Type B pancreatic cell (in vitro differentiated cells): ENCODE measurements at regions not wholly inside any gene's neighbourhood (a gene's known extent, or its start where the extent isn't known, plus 50 kb on each side); places are given as distances from the start of the nearest gene placed in this dataset.

Experiments used
- DNase-seq: peaks from one replicate; pipeline ENCODE4 v3.0.0; 2021; ENCODE audit warnings: mixed read lengths; ENCODE audit not compliant: unreplicated experiment; ENCODE audit errors: extremely low spot score
- H3K27ac Mint-ChIP-seq: 2 replicates; pipeline ENCODE4 v1.8.0; 2021; ENCODE audit warnings: mild to moderate bottlenecking, mixed read lengths
- H3K27me3 Mint-ChIP-seq: 2 replicates; pipeline ENCODE4 v1.8.0; 2021; ENCODE audit warnings: mixed read lengths
- H3K36me3 Mint-ChIP-seq: 2 replicates; pipeline ENCODE4 v1.8.0; 2021; ENCODE audit warnings: mixed read lengths
- H3K4me1 Mint-ChIP-seq: one replicate; pipeline ENCODE4 v1.8.0; 2021; ENCODE audit warnings: mixed read lengths; ENCODE audit not compliant: unreplicated experiment
- H3K4me3 Mint-ChIP-seq: 2 replicates; pipeline ENCODE4 v1.8.0; 2021; ENCODE audit warnings: mild to moderate bottlenecking, mixed read lengths
- H3K9me3 Mint-ChIP-seq: 2 replicates; pipeline ENCODE4 v1.8.0; 2021; ENCODE audit warnings: mixed read lengths
- CTCF ChIP-seq: fragments of 200-600 bp; sonication (generic); conservative IDR thresholded peaks from 2 replicates; pipeline ENCODE4 v1.5.0; 2021; ENCODE audit warnings: antibody characterized with exemption, mild to moderate bottlenecking

- no peak overlapping the region for H3K4me3 Mint-ChIP-seq
- H3K27me3 Mint-ChIP-seq: no peaks in the 10 kb centered on the region
- peaks cover 4% of the 10 kb centered on the region for H3K9me3 Mint-ChIP-seq
- DNase-seq: no peak
- no peak overlapping the region for H3K27ac Mint-ChIP-seq
- no peak for TF ChIP-seq CTCF
- H3K4me1 Mint-ChIP-seq: peaks cover 19% of the 10 kb centered on the region
- no peaks in the 10 kb centered on the region for H3K36me3 Mint-ChIP-seq
Measured at GRCh38 chr6:82744286-82745015, 321.2 kb downstream of the UBE3D start.

- no peak overlapping the region for H3K27ac Mint-ChIP-seq
- H3K27me3 Mint-ChIP-seq: no peaks in the 10 kb centered on the region
- H3K4me3 Mint-ChIP-seq: no peak overlapping the region
- no peak for DNase-seq
- TF ChIP-seq CTCF: no peak
- H3K4me1 Mint-ChIP-seq: no peaks in the 10 kb centered on the region
- H3K9me3 Mint-ChIP-seq: peaks cover 4% of the 10 kb centered on the region
- no peaks in the 10 kb centered on the region for H3K36me3 Mint-ChIP-seq
Measured at GRCh38 chr6:82750556-82750955, 315.1 kb downstream of the UBE3D start.

DNA sequence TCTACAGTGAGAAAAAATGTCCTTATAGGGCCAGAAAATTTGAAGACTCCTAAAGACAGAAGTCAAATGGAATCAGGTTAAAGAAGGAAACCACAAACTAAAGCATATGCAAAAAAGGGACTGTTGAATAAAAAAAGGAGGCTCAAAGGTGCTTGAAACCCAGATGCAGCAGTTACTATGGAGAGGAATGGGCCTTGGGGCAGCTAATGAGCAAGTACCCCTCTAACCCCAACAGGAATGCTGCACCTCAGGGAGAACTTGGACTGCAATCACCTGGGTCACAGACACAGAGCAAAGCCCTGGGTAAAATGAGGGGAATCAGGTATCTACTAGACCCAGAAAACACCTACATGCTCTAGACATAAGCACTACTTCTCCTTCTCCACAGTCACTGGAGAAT, 313.9 kb downstream of the UBE3D start:
- Mint-ChIP-seq H3K27me3 (no peaks in the 10 kb centered on the region), H3K36me3 (no peaks in the 10 kb centered on the region), H3K4me3 (no peak overlapping the region), H3K4me1 (no peaks in the 10 kb centered on the region), H3K27ac (no peak overlapping the region), H3K9me3 (peaks cover 4% of the 10 kb centered on the region)
- TF ChIP-seq CTCF: no peak
- DNase-seq: no peak

GRCh38 chr6:82761674-82762345, 303.8 kb downstream of the UBE3D start:
- H3K4me1 Mint-ChIP-seq: no peaks in the 10 kb centered on the region
- H3K4me3 Mint-ChIP-seq: no peak overlapping the region
- H3K36me3 Mint-ChIP-seq: no peaks in the 10 kb centered on the region
- TF ChIP-seq CTCF: no peak
- no peaks in the 10 kb centered on the region for H3K27me3 Mint-ChIP-seq
- H3K9me3 Mint-ChIP-seq: no peaks in the 10 kb centered on the region
- no peak for DNase-seq
- no peak overlapping the region for H3K27ac Mint-ChIP-seq

- Mint-ChIP-seq H3K27me3 (no peaks in the 10 kb centered on the region), H3K4me1 (peaks cover 4% of the 10 kb centered on the region), H3K9me3 (no peaks in the 10 kb centered on the region), H3K36me3 (no peaks in the 10 kb centered on the region), H3K27ac (no peak overlapping the region), H3K4me3 (no peak overlapping the region)
- TF ChIP-seq CTCF: no peak
- no peak for DNase-seq
Measured at GRCh38 chr6:82766476-82766875, 299.2 kb downstream of the UBE3D start.
